OCI-LY3 (cell line): ENCODE measurements at regions not wholly inside any gene's neighbourhood (a gene's known extent, or its start where the extent isn't known, plus 50 kb on each side); places are given as distances from the start of the nearest gene placed in this dataset.

ENCODE experiments used
- H2AFZ ChIP-seq: fragments of 200-600, 300-600 bp; shearing (Covaris generic); 2 replicates; pipeline ENCODE4 v1.6.0; 2014; ENCODE audit warnings: antibody characterized with exemption, low read depth, low read length
- H3K27ac ChIP-seq: fragments of 200-600, 300-600 bp; sonication (generic); 2 replicates; pipeline ENCODE4 v1.5.1; 2014; ENCODE audit warnings: mild to moderate bottlenecking, low read length, moderate library complexity, mixed read lengths
- H3K27me3 ChIP-seq: fragments of 200-600, 300-600 bp; sonication (generic); 2 replicates; pipeline ENCODE4 v1.6.1; 2014; ENCODE audit warnings: low read depth, low read length, mixed read lengths
- H3K36me3 ChIP-seq: fragments of 200-600, 300-600 bp; sonication (generic); replicated peaks from 2 replicates; pipeline ENCODE3; 2014; ENCODE audit warnings: low read depth, low read length, mixed read lengths
- H3K4me1 ChIP-seq: fragments of 300-600, 200-600 bp; sonication (generic); 2 replicates; pipeline ENCODE4 v1.6.1; 2014; ENCODE audit warnings: low read length, mixed read lengths
- H3K4me2 ChIP-seq: fragments of 200-600, 300-600 bp; sonication (generic); 2 replicates; pipeline ENCODE4 v1.6.1; 2014; ENCODE audit warnings: low read length, mixed read lengths
- H3K4me3 ChIP-seq: fragments of 300-600, 200-600 bp; sonication (generic); 2 replicates; pipeline ENCODE4 v1.5.1; 2014; ENCODE audit warnings: antibody characterized with exemption, mild to moderate bottlenecking, low read length, moderate library complexity
- H3K79me2 ChIP-seq: fragments of 300-600, 200-600 bp; shearing (Covaris generic); 2 replicates; pipeline ENCODE4 v1.6.1; 2014; ENCODE audit warnings: mild to moderate bottlenecking, low read length, mixed read lengths
- H3K9ac ChIP-seq: fragments of 300-600, 200-600 bp; shearing (Covaris generic); 2 replicates; pipeline ENCODE4 v1.6.0; 2014; ENCODE audit warnings: mild to moderate bottlenecking, low read length, moderate library complexity
- H3K9me3 ChIP-seq: fragments of 200-600, 300-600 bp; shearing (Covaris generic); 2 replicates; pipeline ENCODE4 v1.6.1; 2014; ENCODE audit warnings: low read length, mixed read lengths; ENCODE audit not compliant: insufficient read depth
- H4K20me1 ChIP-seq: fragments of 200-600, 300-600 bp; sonication (generic); 2 replicates; pipeline ENCODE4 v1.6.1; 2016; ENCODE audit warnings: low read length, mixed read lengths; ENCODE audit not compliant: insufficient read depth
- EZH2phosphoT487 ChIP-seq: fragments of 200-600 bp; shearing (Covaris generic); IDR thresholded peaks from 2 replicates; pipeline ENCODE4 v1.6.1; 2018; ENCODE audit warnings: antibody characterized with exemption, mixed run types, low read depth
- TF ChIP-seq, protein P1 (sequence below): fragments of 200-600, 300-600 bp; sonication (generic); IDR thresholded peaks from 2 replicates; pipeline ENCODE4 v1.5.1; 2014; ENCODE audit warnings: antibody characterized with exemption, low read length, low read depth

DNA sequence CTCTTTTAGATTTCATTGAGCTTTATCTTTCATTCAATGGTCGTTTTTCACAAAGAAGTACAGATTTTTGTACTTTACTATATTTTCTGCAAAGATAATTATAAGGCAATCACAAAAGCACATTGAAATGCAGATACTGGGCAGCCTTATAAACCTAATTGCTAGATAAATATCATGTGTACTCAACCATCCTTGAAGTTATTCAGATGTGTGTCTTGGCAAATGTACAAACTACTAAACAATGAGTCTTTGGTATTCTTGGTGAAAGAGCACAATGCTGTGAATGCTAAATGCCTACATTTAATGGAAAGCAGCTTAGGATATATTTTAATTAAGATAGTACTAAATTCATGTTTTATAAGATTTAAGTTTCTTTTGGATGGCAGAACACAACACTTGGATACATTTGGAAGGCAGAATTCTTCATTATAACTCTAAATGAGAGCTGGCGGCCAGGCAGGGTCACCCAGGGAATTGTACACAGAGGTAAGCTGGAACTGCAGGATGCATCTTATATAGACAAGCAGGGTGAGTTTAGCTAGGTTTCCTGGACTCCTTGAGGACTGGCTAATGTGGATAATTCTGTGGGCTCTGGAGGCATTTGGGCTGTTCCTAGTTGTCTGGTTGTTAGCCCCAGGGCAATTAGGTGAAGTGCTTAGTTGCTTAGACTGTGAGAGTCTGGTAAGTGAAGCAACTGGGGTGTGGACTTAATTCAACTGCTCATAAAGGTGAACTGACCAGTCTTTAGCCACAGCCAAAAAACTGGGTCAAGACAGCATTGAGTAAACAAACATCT lies 286.6 kb downstream of the PCDH20 start:
- no peak overlapping the region for H2AFZ ChIP-seq
- no peaks in the 10 kb centered on the region for H3K27me3 ChIP-seq
- H3K9ac ChIP-seq: no peak overlapping the region
- H3K9me3 ChIP-seq: no peaks in the 10 kb centered on the region
- TF ChIP-seq, protein P1, sequence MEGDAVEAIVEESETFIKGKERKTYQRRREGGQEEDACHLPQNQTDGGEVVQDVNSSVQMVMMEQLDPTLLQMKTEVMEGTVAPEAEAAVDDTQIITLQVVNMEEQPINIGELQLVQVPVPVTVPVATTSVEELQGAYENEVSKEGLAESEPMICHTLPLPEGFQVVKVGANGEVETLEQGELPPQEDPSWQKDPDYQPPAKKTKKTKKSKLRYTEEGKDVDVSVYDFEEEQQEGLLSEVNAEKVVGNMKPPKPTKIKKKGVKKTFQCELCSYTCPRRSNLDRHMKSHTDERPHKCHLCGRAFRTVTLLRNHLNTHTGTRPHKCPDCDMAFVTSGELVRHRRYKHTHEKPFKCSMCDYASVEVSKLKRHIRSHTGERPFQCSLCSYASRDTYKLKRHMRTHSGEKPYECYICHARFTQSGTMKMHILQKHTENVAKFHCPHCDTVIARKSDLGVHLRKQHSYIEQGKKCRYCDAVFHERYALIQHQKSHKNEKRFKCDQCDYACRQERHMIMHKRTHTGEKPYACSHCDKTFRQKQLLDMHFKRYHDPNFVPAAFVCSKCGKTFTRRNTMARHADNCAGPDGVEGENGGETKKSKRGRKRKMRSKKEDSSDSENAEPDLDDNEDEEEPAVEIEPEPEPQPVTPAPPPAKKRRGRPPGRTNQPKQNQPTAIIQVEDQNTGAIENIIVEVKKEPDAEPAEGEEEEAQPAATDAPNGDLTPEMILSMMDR: no peak
- no peak for TF ChIP-seq EZH2phosphoT487
- H4K20me1 ChIP-seq: no peaks in the 10 kb centered on the region
- H3K4me2 ChIP-seq: no peak overlapping the region
- no peaks in the 10 kb centered on the region for H3K79me2 ChIP-seq
- H3K36me3 ChIP-seq: no peaks in the 10 kb centered on the region
- H3K4me1 ChIP-seq: peaks cover 18% of the 10 kb centered on the region
- no peak overlapping the region for H3K4me3 ChIP-seq
- no peak overlapping the region for H3K27ac ChIP-seq

GRCh38 chr13:61123538-61124289 lies 291.9 kb downstream of the PCDH20 start:
- Histone ChIP-seq H3K4me2 (peak overlapping the region; percentile 66), H3K9me3 (no peaks in the 10 kb centered on the region), H3K4me1 (peaks cover 28% of the 10 kb centered on the region), H3K36me3 (no peaks in the 10 kb centered on the region), H3K4me3 (peak overlapping the region; percentile 46), H3K9ac (peak overlapping the region; percentile 27; the same call in 1 of the 2 replicates), H4K20me1 (no peaks in the 10 kb centered on the region), H2AFZ (no peak overlapping the region), H3K79me2 (no peaks in the 10 kb centered on the region), H3K27ac (peak overlapping the region; percentile 49), H3K27me3 (no peaks in the 10 kb centered on the region)
- no peak for TF ChIP-seq EZH2phosphoT487
- TF ChIP-seq, protein P1: no peak

- no peak for TF ChIP-seq EZH2phosphoT487
- TF ChIP-seq, protein P1: no peak
- Histone ChIP-seq H2AFZ (no peak overlapping the region), H3K27me3 (no peaks in the 10 kb centered on the region), H3K79me2 (no peaks in the 10 kb centered on the region), H3K27ac (no peak overlapping the region), H3K36me3 (no peaks in the 10 kb centered on the region), H3K9me3 (peaks cover 25% of the 10 kb centered on the region), H3K4me2 (no peak overlapping the region), H4K20me1 (no peaks in the 10 kb centered on the region), H3K9ac (no peak overlapping the region), H3K4me3 (no peak overlapping the region), H3K4me1 (no peaks in the 10 kb centered on the region)
Measured at GRCh38 chr13:61113140-61113658, 302.4 kb downstream of the PCDH20 start.

DNA sequence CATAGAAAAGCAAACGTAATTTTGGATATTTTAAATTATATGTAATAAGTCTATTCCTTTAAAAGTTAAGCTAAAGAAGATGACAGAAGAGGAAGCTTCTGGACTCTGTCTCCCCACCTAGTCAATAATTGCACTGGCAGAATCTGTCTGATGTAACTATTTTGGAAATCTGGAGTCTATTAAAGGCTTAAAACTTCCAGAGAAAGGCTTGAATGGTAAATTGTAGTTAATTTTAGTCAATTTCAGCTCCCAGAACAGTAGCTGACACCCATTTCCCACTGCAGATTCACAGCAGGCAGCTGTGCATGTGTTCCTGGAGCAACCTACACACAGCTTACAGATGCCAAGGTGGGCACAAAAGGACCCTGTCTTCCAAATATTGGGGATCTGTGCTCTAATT lies 304.1 kb downstream of the PCDH20 start:
- Histone ChIP-seq H3K9me3 (peaks cover 21% of the 10 kb centered on the region), H3K79me2 (no peaks in the 10 kb centered on the region), H4K20me1 (no peaks in the 10 kb centered on the region), H3K9ac (no peak overlapping the region), H3K27ac (no peak overlapping the region), H3K36me3 (no peaks in the 10 kb centered on the region), H2AFZ (no peak overlapping the region), H3K4me3 (no peak overlapping the region), H3K4me1 (no peaks in the 10 kb centered on the region), H3K27me3 (no peaks in the 10 kb centered on the region), H3K4me2 (no peak overlapping the region)
- TF ChIP-seq, protein P1: no peak
- no peak for TF ChIP-seq EZH2phosphoT487
